ENCODE measurements at regions not wholly inside any gene's neighbourhood (a gene's known extent, or its start where the extent isn't known, plus 50 kb on each side); places are given as distances from the start of the nearest gene placed in this dataset.

DNA sequence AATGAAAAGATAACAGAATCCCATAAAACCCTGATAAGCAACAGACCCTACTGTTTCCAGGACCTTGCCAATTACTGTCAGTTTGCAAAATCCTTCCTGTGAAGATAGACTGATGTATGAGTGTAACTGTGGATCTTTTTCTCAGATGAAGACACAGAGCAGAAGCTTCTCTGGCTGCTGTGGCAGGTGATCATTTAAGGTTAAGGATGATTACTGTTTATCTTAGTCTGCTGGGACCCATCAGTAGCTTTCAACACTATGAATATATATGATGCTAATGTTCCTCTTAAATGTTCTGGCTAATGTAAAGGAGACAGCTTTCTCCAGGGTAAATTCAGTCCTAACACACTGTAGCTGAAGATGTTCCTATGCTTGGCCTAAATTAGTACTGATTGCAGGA is 56.0 kb upstream of the CTTNBP2 start:
- no peak for DNase-seq (ENCODE audit: low read depth)
- in situ Hi-C loops (cut with HindIII; ENCODE audit: low pct_unique_long_range_greater_than_20kb, low sequenced_read_pairs), result no loop called here

DNA sequence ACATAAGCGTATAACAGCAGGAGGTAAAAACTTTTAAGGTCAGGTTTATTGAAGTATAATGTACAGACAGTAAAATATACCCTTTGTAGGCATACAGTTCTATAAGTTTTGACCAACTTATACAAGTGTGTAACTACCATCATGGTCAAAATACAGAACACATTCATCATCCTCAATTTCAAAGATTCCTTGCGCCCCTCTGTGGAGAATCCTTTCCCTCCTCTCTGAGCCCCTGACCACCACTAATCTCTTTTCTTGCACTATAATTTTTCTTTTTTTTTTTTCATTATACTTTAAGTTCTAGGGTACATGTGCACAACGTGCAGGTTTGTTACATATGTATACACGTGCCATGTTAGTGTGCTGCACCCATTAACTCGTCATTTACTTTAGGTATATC is 58.1 kb upstream of the CTTNBP2 start:
- no peak for DNase-seq (ENCODE audit: low read depth)
- in situ Hi-C loops (cut with HindIII; ENCODE audit: low pct_unique_long_range_greater_than_20kb, low sequenced_read_pairs), result no loop called here

DNA sequence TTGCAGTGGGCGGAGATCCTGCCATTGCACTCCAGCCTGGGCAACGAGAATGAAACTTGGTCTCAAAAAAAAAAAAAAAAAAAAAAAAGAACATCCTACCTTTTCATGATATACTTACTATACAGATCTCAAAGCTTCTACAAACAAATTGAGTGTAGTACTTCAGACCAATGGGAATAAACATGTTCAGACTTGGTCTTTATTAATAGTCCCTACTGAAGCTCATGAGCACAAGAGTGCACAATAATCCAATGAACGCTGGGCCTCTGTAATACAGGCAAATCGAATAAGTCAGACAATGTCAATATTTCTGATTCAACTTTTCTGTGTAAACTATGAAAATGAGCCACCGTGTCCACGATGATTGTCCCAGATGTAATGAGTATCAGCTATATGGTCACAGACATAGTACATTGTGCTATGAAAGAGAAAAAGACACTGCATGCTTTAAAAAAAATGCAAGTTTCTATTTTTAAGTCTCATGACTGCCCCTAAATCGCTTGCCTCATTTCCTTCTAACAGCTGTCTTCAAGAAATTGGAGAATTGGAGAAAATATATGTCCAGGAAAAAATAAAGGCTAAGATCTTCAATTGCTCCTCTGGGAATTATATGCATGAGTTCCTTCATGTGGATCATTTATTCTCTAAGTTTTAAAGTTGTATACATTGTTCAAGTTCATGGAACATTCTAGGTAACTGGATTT is 64.0 kb upstream of the CTTNBP2 start:
- no peak for DNase-seq (ENCODE audit: low read depth)
- in situ Hi-C loops (cut with HindIII; ENCODE audit: low pct_unique_long_range_greater_than_20kb, low sequenced_read_pairs), result no loop called here

DNA sequence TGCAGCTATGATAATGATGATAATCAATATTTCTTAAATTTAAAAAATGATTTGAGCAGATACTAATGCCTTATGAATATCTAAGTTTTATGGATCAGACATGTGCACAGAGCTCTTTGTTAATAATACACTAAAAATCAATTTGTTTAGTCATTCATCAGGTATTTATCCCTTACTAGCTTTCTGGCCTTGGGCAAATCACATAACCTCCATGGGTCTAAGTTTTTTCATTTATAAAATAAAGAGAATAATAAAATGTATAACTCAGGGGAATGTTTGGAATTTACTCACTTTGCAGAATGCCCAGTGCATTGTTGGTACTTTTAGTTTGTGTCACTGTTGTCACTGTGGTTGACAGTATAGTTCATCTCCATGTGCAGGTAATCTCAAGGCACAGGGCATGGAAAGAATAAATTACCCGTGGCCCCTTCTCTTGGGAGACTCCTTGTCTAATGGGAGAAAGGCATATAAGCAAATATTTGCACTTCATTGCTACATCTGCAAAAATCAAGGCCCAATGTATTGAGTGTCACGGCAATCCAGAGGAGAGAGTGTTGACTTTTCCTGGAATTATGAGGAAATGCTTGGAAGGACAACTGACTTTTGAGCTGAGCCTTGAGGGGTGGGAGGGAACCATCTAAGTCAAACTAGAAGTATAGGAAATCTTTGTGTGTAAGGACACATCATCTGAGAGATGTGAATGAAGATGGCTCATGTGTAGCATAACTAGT is 64.7 kb upstream of the CTTNBP2 start:
- in situ Hi-C loops (cut with HindIII; ENCODE audit: low pct_unique_long_range_greater_than_20kb, low sequenced_read_pairs), result no loop called here
- DNase-seq (ENCODE audit: low read depth), result no peak

DNA sequence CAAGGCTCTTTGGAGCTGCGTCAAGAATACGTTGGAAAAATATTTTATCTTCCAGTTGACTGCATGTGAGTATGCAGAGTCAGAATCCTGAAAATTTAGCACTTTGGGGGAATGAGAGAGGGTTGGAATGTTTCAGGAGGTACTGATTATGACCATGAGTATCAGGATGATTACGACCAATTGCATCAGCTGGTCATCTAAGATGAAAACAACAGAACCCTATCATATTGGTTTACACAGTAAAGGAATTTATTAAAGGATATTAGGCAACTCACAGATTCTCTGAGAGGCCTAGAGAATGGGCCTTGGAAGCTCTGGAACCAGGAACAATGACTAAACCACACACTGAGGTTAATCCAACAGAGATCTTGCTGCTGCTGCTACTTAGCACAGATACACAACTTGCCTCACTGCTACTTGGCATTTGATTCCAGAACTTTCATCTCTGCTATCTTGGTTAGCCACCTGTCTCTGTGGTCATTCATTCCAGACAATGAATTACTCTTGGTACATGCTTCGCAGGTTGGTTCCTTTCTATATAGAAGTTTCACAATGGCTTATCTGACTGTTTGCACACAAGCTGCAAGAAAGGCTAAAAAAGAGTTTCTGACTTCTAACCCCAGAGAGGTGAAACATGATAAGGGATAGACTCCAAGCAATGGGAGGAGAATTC is 68.0 kb upstream of the CTTNBP2 start:
- no peak for DNase-seq (ENCODE audit: low read depth)
- in situ Hi-C loops (cut with HindIII; ENCODE audit: low pct_unique_long_range_greater_than_20kb, low sequenced_read_pairs), result no loop called here

DNA sequence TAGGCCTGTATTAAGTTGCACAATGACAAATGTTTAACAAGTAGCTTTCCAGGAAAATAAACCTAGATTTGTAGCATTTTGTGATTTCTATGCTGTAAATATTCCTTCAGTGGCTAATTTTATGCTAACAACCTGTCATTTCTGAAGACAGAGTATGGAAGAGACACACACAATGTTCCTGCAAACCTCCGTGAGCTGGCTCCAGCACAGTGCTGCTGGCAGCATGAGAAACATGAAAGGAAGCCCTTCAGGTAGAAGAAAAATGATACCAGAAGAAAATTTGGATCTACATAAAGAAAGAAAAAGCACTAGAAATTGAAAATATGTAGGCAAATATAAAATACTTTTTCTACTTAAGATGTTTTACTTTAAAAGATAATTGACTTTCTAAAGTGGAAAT is 69.5 kb upstream of the CTTNBP2 start:
- no peak for DNase-seq (ENCODE audit: low read depth)
- in situ Hi-C loops (cut with HindIII; ENCODE audit: low pct_unique_long_range_greater_than_20kb, low sequenced_read_pairs), result no loop called here

DNA sequence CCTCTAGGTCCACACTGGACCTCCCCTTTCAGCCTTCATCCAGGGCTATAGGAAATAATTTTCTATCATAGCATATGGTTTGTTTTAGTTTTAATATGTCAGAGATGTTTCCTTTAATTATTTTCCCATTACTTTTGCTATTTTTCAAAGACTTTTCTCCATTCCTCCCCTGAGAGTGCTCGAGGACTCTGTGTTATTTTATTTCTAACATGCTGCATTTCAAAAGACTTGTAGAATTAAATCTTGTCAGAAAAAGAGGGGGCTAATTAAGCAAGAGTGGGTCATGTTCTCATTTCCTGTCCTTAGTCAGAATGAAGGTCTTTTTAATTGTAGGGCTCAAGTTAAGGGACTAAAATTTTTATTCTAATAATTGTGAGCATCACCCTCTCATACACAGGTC is 71.6 kb upstream of the CTTNBP2 start:
- DNase-seq (ENCODE audit: low read depth), result no peak
- in situ Hi-C loops (cut with HindIII; ENCODE audit: low pct_unique_long_range_greater_than_20kb, low sequenced_read_pairs), result no loop called here

DNA sequence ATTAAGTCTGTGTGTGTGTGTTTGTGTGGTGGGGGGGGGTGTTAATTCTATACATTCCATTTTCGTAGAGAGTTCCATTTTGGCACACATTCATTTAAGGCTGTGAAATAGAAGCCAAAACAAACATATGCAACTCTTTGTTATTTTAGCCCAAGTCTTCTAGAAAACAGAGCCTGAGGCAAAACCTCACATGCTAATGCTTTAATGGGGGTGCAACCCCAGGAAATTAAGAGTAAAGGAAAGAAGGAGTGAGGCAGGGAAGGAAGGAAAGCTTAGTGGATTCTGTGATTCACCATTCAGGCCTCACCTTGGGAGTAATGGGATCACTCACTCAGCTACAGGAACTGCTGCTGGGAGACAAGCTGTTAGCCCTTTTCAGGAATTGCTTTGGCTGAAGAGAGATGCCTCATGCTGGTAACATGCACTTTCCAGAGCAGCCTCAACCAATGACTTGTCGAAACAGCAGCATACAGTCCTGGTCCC is 73.0 kb upstream of the CTTNBP2 start:
- in situ Hi-C loops (cut with HindIII; ENCODE audit: low pct_unique_long_range_greater_than_20kb, low sequenced_read_pairs), result no loop called here
- DNase-seq (ENCODE audit: low read depth), result peak; percentile 22

DNA sequence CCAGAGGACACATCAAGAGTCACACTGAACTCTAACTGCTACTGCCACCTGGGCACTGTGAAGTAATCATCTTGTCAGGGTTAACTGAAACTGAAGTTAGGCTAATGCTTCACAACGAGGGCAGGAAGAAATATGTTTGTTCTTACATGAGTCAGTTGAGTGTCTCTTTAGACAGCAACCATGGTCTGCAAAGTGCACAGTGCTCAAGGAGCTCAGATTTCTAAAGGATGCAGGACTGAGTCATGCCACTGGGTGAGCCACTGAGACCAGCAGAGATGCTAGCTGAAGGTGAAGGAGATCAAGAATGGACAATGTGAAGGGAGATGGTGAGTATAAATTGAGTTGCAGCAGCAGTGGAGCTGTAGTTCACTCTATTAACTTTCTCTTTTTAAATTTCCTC is 76.0 kb upstream of the CTTNBP2 start:
- no peak for DNase-seq (ENCODE audit: low read depth)
- in situ Hi-C loops (cut with HindIII; ENCODE audit: low pct_unique_long_range_greater_than_20kb, low sequenced_read_pairs), result no loop called here

DNA sequence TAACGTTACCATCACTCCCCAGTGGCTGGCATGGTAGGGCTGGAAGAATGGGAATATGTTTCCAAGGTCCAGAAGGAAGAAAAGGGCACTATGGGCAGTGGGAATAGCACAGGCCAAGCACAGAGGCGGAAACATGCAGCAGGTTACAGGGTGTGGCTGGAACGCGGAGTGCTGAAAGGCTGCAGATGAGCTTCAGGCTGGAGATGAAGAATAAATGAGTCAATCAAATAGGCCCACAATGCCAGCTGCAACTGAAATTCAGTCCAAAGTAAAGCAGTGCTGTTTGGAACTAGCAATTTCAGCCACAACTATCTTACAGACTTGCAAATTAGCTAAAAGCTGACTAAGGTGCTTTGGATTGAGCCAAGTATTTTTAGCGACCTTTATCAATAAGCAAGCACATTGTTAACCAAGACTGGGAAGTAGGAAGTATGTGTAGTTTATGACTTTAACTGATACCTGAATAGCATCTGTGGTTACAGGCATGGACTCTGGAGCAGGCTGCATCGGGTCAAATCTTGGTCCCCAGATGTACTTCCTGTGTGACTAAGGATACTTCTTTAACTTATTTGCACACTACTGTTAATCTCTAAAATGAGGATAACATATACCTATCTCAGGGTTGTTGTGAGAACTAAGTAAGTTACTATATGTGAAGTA is 77.5 kb upstream of the CTTNBP2 start:
- in situ Hi-C loops (cut with HindIII; ENCODE audit: low pct_unique_long_range_greater_than_20kb, low sequenced_read_pairs), result no loop called here
- DNase-seq (ENCODE audit: low read depth), result no peak

DNA sequence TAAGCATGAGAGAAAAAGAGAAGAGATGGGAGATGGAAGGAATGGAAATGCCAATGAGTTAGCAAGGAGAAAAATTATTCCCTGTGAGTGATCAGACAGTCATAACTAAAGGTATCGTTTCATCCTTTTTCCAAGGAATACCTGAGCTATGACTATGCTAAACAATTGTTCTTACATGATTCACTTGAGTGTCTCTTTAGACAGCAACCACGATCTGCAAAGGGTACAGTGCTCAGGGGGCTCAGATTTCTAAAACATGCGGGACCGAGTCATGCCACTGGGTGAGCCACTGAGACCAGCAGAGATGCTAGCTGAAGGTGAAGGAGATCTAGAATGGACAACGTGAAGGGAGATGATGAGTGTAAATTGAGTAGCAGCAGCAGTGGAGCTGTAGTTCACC is 78.0 kb upstream of the CTTNBP2 start:
- DNase-seq (ENCODE audit: low read depth), result no peak
- in situ Hi-C loops (cut with HindIII; ENCODE audit: low pct_unique_long_range_greater_than_20kb, low sequenced_read_pairs), result no loop called here

DNA sequence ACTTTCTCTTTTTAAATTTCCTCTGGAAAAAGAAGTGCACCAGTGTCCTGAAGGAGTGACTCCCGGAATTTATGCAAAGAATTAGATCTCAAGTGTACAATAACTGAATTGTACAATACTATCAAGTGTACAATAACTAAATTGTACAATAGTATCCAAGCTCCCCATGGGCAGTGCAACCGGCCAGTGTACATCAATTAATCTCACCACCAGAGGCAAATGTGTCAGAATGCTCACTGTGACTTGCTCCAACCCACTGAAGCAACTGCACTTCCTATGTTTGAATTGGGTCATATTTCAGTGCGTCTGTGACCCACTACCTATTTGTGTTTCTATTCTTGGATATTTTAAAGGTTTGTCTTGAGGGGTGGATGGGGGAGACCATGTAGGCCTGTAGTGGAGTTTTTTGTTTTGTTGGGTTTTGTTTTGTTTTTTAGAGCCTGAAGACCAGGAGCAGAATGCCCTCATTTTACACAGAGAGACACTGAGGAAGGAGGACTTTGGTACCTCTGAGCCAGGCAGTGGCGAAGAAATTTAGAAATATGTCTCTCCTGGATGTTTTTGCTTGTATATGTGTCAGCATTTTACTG is 78.5 kb upstream of the CTTNBP2 start:
- in situ Hi-C loops (cut with HindIII; ENCODE audit: low pct_unique_long_range_greater_than_20kb, low sequenced_read_pairs), result no loop called here
- no peak for DNase-seq (ENCODE audit: low read depth)

DNA sequence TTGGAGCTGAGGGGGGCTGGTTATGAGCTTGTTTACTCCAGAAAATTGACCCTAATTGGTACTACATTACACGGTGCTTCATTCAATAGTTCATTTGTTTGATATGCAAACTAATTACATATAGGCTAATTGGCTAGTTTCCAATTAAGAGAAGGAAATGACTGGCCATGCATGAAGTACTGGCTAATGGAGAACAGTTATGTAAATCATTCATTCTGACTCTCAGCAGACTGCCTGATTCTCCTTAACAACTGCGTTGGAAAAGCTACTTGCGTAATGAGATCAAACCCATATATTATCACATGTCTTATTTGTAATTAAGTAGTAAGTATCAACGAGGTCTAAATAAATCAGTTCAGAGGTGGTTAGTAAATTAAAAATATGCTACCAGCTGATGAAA is 81.8 kb upstream of the CTTNBP2 start:
- no peak for DNase-seq (ENCODE audit: low read depth)

DNA sequence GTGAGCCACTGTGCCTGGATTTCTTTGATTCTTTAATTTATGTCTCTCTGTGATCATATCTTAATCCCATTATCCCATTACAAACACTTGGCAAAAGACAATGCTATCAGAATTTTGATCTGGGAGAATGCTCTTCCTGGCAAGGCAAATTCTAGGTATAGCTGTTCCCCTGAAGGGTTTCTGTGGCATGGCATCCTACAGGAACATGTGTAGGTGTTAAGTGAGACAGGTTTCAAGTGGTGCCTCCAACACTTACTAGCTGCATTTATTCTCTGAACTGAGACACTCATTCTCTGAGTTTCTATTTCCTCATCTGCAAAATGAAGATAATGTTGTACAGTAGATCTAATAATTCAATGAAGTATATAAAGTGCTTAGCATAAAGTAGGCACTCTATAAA is 87.1 kb upstream of the CTTNBP2 start:
- in situ Hi-C loops (cut with HindIII; ENCODE audit: low pct_unique_long_range_greater_than_20kb, low sequenced_read_pairs), result no loop called here

More for the DNA sequence above, 81.8 kb upstream of the CTTNBP2 start:
- in situ Hi-C loops (cut with HindIII; ENCODE audit: low pct_unique_long_range_greater_than_20kb, low sequenced_read_pairs), result no loop called here

DNA sequence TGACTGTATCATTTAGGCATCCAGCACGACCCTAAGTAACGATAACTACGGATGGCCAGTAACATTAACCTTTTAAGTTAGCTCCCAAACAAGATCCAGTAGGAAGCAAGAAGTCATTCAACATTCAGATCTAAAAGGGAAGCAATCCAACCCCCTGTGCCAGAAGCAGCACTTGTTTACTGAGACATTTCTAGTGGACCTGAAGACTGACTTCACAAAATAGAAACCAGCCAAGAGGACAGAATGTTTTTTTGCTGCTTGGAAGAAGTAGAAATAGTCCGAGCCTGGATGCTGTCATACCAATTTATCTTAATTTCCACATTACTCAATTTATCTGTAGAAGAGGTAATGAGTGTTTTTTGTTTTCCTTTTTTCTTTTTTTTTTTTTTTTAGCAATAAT is 88.0 kb upstream of the CTTNBP2 start:
- DNase-seq (ENCODE audit: low read depth), result no peak
- in situ Hi-C loops (cut with HindIII; ENCODE audit: low pct_unique_long_range_greater_than_20kb, low sequenced_read_pairs), result no loop called here

More for the DNA sequence above, 87.1 kb upstream of the CTTNBP2 start:
- no peak for DNase-seq (ENCODE audit: low read depth)

DNA sequence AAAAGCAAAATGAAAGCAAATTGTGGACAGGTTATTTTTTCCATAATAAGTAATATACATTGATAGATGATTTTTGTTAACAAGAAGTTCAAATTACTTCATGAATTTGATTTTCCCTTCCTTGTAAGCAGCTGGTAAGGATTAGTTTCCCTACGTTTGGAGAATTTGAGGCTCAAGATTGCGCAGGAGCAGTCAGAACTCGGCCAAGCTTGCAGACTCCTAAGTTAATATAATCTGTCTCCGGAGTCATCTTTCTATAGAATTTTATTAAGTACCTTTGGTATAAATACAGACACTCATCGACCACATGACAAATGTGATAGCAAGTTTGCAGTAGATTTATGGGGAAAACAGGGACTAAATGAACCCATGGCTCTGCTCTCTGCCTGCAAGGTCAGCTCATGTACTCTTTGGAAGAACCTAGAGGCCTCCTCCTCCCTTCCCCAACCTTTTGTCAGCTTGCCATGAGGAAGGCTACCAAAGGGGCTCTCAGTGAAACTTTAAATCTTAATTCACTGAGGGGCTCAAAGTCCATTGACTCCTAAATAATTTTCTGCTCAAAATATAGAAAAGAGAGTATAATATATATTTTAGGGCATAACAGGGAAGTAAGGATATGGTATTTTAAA is 89.2 kb upstream of the CTTNBP2 start:
- in situ Hi-C loops (cut with HindIII; ENCODE audit: low pct_unique_long_range_greater_than_20kb, low sequenced_read_pairs), result no loop called here

DNA sequence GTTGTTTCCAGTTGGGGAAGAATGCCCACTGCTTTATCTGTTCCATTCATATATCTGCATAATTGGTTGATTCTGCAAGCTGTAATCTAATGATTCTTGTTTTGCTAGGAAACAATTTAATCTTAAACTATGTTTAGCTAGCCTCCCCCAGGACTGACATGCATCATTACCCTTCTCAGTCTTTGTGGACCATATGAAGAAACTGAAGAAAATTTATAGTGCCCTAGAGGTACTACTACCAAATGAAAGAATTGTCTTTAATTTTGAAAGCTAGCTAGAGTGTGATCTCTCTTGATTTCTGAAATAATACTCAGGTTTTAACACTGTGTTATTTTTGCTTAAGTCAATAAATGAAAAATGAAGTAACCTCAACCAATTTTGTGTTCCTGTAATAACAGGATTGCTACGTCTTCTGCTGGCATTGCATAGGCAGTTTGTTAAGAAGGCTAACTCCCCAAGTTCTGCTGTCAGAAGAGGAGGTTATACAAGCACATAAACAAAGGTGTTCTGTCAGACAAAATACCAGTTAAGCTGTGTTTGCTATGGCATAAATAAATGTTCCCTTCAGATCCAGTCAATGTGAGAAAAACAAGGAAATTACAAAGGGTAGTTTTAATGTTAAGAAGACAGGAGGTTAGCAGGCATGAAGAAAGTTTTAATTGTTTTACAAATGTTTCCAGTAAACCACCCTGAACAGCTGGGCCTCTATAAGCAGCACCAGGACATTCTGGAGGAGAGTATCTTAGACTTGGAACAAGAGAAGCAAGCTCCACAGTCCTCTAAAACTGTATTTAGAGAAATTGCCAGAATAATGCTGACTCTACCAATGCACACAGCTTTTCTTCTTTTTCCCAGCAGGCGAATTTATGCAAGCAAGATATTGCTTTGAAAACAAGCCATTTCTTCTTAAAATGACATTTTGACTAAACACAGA is 90.3 kb upstream of the CTTNBP2 start:
- in situ Hi-C loops (cut with HindIII; ENCODE audit: low pct_unique_long_range_greater_than_20kb, low sequenced_read_pairs), result no loop called here
- peak; percentile 18 for DNase-seq (ENCODE audit: low read depth)

More for the DNA sequence above, 89.2 kb upstream of the CTTNBP2 start:
- no peak for DNase-seq (ENCODE audit: low read depth)
